K562 (cell line): ENCODE measurements at regions not wholly inside any gene's neighbourhood (a gene's known extent, or its start where the extent isn't known, plus 50 kb on each side); places are given as distances from the start of the nearest gene placed in this dataset.

Source experiments
- ATAC-seq: fragments of 200-7000 bp; cut with Tn5 transposase; 3 replicates; pipeline ENCODE4 v1.9.1; 2020; ENCODE audit warnings: moderate library complexity
- BruUV-seq: library from RNA; stranded (reverse); fragments of 400-500 nt; replicated peaks from 2 replicates; lab custom pipeline; 2021; lab: Mats Ljungman, UMichigan
- CTCF ChIA-PET: fragments of 300-600 bp; formaldehyde crosslinking; extraction: SDS; loops from one replicate; lab custom pipeline; 2021; ENCODE audit warnings: low intra/inter-chr PET ratio; lab: Yijun Ruan, JAX
- POLR2A ChIA-PET: fragments of 300-600, 350-650 bp; sonication (Branson Sonifier 250); formaldehyde crosslinking; extraction: SDS; loops from one replicate; lab custom pipeline; 2021; ENCODE audit warnings: antibody characterized with exemption, inconsistent platforms; lab: Yijun Ruan, JAX
- DNase-seq, 4 experiments: peaks; one replicate each; pipeline versions ENCODE4 v3.0.0 to v3.0.0-alpha.2; 2011 to 2018; ENCODE audit warnings: low spot score in 3 of 4, mixed read lengths in 3 of 4; ENCODE audit errors: extremely low read depth in 1 of 4
- FAIRE-seq: peaks from 2 replicates; lab custom pipeline; 2011; peaks lifted over from hg19 to GRCh38; lab: Jason Lieb, UNC
- H2AFZ ChIP-seq: 2 replicates; pipeline ENCODE4 v1.6.0; 2011; ENCODE audit warnings: low read depth, low read length, control low read depth, inconsistent platforms
- H3K27ac ChIP-seq: fragments of 200-600 bp; 3 replicates; pipeline ENCODE4 v1.8.0; 2011; ENCODE audit warnings: low read depth, mild to moderate bottlenecking, control low read depth, inconsistent platforms, low read length, moderate library complexity, mixed read lengths; ENCODE audit errors: extremely low read depth
- H3K27me3 ChIP-seq, 2 experiments: fragments of 300-600 bp in 1 of 2; 2 replicates in 1 of 2; 3 replicates in 1 of 2; pipeline versions ENCODE4 v1.6.0 to v1.8.0; 2011; ENCODE audit warnings: inconsistent platforms in 2 of 2, low read length in 2 of 2, mild to moderate bottlenecking in 1 of 2, mixed read lengths in 1 of 2, moderate library complexity in 1 of 2; ENCODE audit not compliant: control insufficient read depth in 2 of 2, insufficient read depth in 2 of 2
- H3K36me3 ChIP-seq: fragments of 300-600 bp; 3 replicates; pipeline ENCODE4 v1.8.0; 2011; ENCODE audit warnings: mild to moderate bottlenecking, low read length, inconsistent platforms; ENCODE audit not compliant: control insufficient read depth, insufficient read depth
- H3K4me1 ChIP-seq, 2 experiments: fragments of 200-600 bp in 1 of 2; replicated peaks in 1 of 2; 2 replicates in 1 of 2; 3 replicates in 1 of 2; pipeline versions ENCODE4 v1.5.1 to v1.8.0; 2011; ENCODE audit warnings: inconsistent platforms in 2 of 2, low read length in 2 of 2, mild to moderate bottlenecking in 1 of 2, mixed read lengths in 1 of 2, moderate library complexity in 1 of 2; ENCODE audit not compliant: control insufficient read depth in 2 of 2, insufficient read depth in 2 of 2
- H3K4me2 ChIP-seq: 2 replicates; pipeline ENCODE4 v1.6.1; 2011; ENCODE audit warnings: low read length, control low read depth, inconsistent platforms, mixed read lengths; ENCODE audit not compliant: insufficient read depth
- H3K4me3 ChIP-seq: fragments of 200-600 bp; sonication (generic), shearing (Covaris generic); 2 replicates; pipeline ENCODE4 v1.5.1; 2016; ENCODE audit warnings: control low read depth, inconsistent platforms
- H3K79me2 ChIP-seq: fragments of 200-600 bp; 3 replicates; pipeline ENCODE4 v1.8.0; 2011; ENCODE audit warnings: low read length, inconsistent platforms; ENCODE audit not compliant: control insufficient read depth, insufficient read depth
- H3K9ac ChIP-seq, 2 experiments: 2 replicates each; pipeline versions ENCODE4 v1.6.0 to v1.6.1; 2011; ENCODE audit warnings: low read depth in 2 of 2, low read length in 2 of 2, control low read depth in 1 of 2, inconsistent platforms in 1 of 2, mild to moderate bottlenecking in 1 of 2, mixed read lengths in 1 of 2; ENCODE audit not compliant: insufficient read depth in 1 of 2
- H3K9me1 ChIP-seq: one replicate; pipeline ENCODE4 v1.6.0; 2011; ENCODE audit warnings: inconsistent platforms, mild to moderate bottlenecking, low read length, moderate library complexity; ENCODE audit not compliant: control insufficient read depth, insufficient read depth
- H3K9me3 ChIP-seq: replicated peaks from 2 replicates; pipeline ENCODE4 v1.5.1; 2011; ENCODE audit warnings: low read depth, low read length, inconsistent platforms; ENCODE audit not compliant: control insufficient read depth, insufficient read depth
- H4K20me1 ChIP-seq: replicated peaks from 2 replicates; pipeline ENCODE4 v1.6.1; 2011; ENCODE audit warnings: low read length, inconsistent platforms, mixed read lengths; ENCODE audit not compliant: control insufficient read depth, insufficient read depth
- CBFA2T3 ChIP-seq: fragments of 450-650 bp; IDR thresholded peaks from 2 replicates; pipeline ENCODE4 v1.6.1; 2017
- FOS ChIP-seq: IDR thresholded peaks from 3 replicates; pipeline ENCODE4 v1.6.1; 2011; ENCODE audit not compliant: insufficient read length; ENCODE audit errors: extremely low read depth
- LCOR ChIP-seq: sonication (generic); formaldehyde crosslinking; IDR thresholded peaks from 2 replicates; pipeline ENCODE4 v1.8.0; 2022; ENCODE audit warnings: mild to moderate bottlenecking, missing genetic modification reagents
- MCM2 ChIP-seq: fragments of 450-650 bp; IDR thresholded peaks from 2 replicates; pipeline ENCODE4 v1.6.1; 2017; ENCODE audit warnings: low read depth, mild to moderate bottlenecking
- MECOM ChIP-seq: fragments of 250-450 bp; sonication (Bioruptor Pico); IDR thresholded peaks from 2 replicates; pipeline ENCODE4 v1.8.0; 2022; ENCODE audit warnings: inconsistent platforms
- MYBL2 ChIP-seq, 2 experiments: fragments of 450-650 bp in 1 of 2; sonication (generic) in 1 of 2; formaldehyde crosslinking in 1 of 2; IDR thresholded peaks; 2 replicates each; pipeline versions ENCODE4 v1.6.1 to v1.8.1; 2017 to 2022; ENCODE audit warnings: borderline replicate concordance in 1 of 2, inconsistent platforms in 1 of 2, low read depth in 1 of 2, mild to moderate bottlenecking in 1 of 2, missing genetic modification reagents in 1 of 2, moderate library complexity in 1 of 2
- SIN3A ChIP-seq, 2 experiments: fragments of 150-350 bp in 1 of 2; IDR thresholded peaks; 2 replicates each; pipeline ENCODE4 v1.6.1; 2011 to 2016; ENCODE audit warnings: borderline replicate concordance in 2 of 2, low read depth in 2 of 2, low read length in 2 of 2, mild to moderate bottlenecking in 2 of 2, moderate library complexity in 2 of 2; ENCODE audit not compliant: control insufficient read depth in 1 of 2
- ZNF551 ChIP-seq: fragments of 250-450 bp; sonication (Bioruptor Pico); IDR thresholded peaks from 2 replicates; pipeline ENCODE4 v1.5.0; 2021; ENCODE audit warnings: mild to moderate bottlenecking, moderate library complexity
- WGBS: fragments of 100-300 bp; shearing (Covaris generic); methylation state at CpG from one replicate; pipeline ENCODE4 v1.1.6; 2016; ENCODE audit warnings: low coverage, mixed read lengths; ENCODE audit not compliant: insufficient coverage; ENCODE audit errors: missing lambda C conversion rate; 5-methylcytosine and 5-hydroxymethylcytosine counted together
- in situ Hi-C: fragments of 300-500 bp; cut with MboI; formaldehyde crosslinking; loops from 4 replicates; pipeline ENCODE4 v1.15.0; 2018; ENCODE audit warnings: inconsistent platforms, mixed read lengths
- intact Hi-C: fragments of 100-400 bp; cut with micrococcal nuclease; formaldehyde crosslinking; loops from 2 replicates; pipeline ENCODE4 v1.14.2; 2022
- TF ChIP-seq, protein P1 (sequence below): conservative IDR thresholded peaks from 2 replicates; pipeline ENCODE4 v1.6.1; 2011; ENCODE audit warnings: low read depth, mild to moderate bottlenecking, low read length; ENCODE audit not compliant: control insufficient read depth
- TF ChIP-seq, protein P2 (sequence below): fragments of 250-450 bp; sonication (Bioruptor Pico); IDR thresholded peaks from 2 replicates; pipeline ENCODE4 v1.8.0; 2021; ENCODE audit warnings: moderate library complexity, mild to moderate bottlenecking, inconsistent platforms
- TF ChIP-seq, protein P3 (sequence below): fragments of 250-450 bp; sonication (Bioruptor Pico); IDR thresholded peaks from 2 replicates; pipeline ENCODE4 v1.8.0; 2022; ENCODE audit warnings: inconsistent platforms

DNA sequence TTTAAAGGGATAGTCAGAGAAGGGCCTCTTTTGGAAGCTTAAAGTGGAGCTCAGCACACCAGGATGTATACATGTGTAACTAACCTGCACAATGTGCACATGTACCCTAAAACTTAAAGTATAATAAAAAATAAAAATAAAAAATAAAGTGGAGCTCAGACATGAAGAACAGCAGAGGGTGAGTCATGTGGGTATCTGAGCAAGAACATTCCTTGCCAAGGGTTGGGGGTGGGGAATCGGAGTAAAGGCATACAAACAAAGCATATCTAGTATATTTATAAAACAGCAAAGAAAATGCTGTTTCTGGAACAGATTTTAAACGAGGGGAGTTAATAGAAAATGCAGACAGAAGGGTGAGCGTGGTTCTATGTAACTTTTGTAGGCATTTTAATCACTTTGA is 562.6 kb upstream of the ANO3 start:
- DNase-seq, result no peak
- Histone ChIP-seq H3K36me3 (no peaks in the 10 kb centered on the region), H3K4me1 (no peaks in the 10 kb centered on the region), H3K27ac (no peak overlapping the region), H2AFZ (no peak overlapping the region), H3K9me1 (no peaks in the 10 kb centered on the region), H3K4me2 (no peak overlapping the region), H3K27me3 (no peaks in the 10 kb centered on the region), H3K4me3 (no peak overlapping the region)
- BruUV-seq, result no TSS peak
- FAIRE-seq, result no peak
- TF ChIP-seq MCM2 (no peak), MYBL2 (IDR thresholded peaks at IDR 0.05; ENCODE audit: low read depth) (no peak), MYBL2 (CRISPR knock-in tag; IDR thresholded peaks at IDR 0.05; ENCODE audit: borderline replicate concordance) (no peak), LCOR (CRISPR knock-in tag) (no peak), ZNF551 (CRISPR knock-in tag) (no peak), SIN3A (IDR thresholded peaks at IDR 0.05; ENCODE audit: borderline replicate concordance in 2 of 2, control insufficient read depth in 1 of 2, low read depth in 2 of 2, low read length in 2 of 2) (no peak), CBFA2T3 (no peak), MECOM (CRISPR knock-in tag) (no peak), FOS (no peak)
- TF ChIP-seq, protein P1, sequence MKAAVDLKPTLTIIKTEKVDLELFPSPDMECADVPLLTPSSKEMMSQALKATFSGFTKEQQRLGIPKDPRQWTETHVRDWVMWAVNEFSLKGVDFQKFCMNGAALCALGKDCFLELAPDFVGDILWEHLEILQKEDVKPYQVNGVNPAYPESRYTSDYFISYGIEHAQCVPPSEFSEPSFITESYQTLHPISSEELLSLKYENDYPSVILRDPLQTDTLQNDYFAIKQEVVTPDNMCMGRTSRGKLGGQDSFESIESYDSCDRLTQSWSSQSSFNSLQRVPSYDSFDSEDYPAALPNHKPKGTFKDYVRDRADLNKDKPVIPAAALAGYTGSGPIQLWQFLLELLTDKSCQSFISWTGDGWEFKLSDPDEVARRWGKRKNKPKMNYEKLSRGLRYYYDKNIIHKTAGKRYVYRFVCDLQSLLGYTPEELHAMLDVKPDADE, result no peak
- TF ChIP-seq, protein P2, sequence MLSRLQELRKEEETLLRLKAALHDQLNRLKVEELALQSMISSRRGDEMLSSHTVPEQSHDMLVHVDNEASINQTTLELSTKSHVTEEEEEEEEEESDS (CRISPR knock-in tag), result no peak
- TF ChIP-seq, protein P3, sequence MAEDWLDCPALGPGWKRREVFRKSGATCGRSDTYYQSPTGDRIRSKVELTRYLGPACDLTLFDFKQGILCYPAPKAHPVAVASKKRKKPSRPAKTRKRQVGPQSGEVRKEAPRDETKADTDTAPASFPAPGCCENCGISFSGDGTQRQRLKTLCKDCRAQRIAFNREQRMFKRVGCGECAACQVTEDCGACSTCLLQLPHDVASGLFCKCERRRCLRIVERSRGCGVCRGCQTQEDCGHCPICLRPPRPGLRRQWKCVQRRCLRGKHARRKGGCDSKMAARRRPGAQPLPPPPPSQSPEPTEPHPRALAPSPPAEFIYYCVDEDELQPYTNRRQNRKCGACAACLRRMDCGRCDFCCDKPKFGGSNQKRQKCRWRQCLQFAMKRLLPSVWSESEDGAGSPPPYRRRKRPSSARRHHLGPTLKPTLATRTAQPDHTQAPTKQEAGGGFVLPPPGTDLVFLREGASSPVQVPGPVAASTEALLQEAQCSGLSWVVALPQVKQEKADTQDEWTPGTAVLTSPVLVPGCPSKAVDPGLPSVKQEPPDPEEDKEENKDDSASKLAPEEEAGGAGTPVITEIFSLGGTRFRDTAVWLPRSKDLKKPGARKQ, result no peak
- TF ChIP-seq, all 486 proteins: peak for 0
- no peaks in the 10 kb centered on the region for H4K20me1 ChIP-seq
- in situ Hi-C loops (no loop called here), intact Hi-C loops (no loop called here)
- ChIA-PET CTCF (no interaction called here), POLR2A (no interaction called here)
- WGBS, result 2% methylated on average over 3 of the region's 3 CpGs
- H3K9me3 ChIP-seq, result no peaks in the 10 kb centered on the region
- H3K79me2 ChIP-seq, result no peaks in the 10 kb centered on the region
- no peak for ATAC-seq
- H3K9ac ChIP-seq, result no peak overlapping the region
